ENCODE measurements at regions not wholly inside any gene's neighbourhood (a gene's known extent, or its start where the extent isn't known, plus 50 kb on each side); places are given as distances from the start of the nearest gene placed in this dataset.

GRCh38 chr7:137097111-137097510 lies 228.7 kb downstream of the CHRM2 start:
- TF ChIP-seq CTCF (IDR thresholded peaks at IDR 0.05): no peak
- TF ChIP-seq POLR2A (IDR thresholded peaks at IDR 0.05): no peak
